ENCODE measurements at regions not wholly inside any gene's neighbourhood (a gene's known extent, or its start where the extent isn't known, plus 50 kb on each side); places are given as distances from the start of the nearest gene placed in this dataset.
"Not testable (repeated sequence)": the region's sequence is repeated elsewhere in the genome, so short reads cannot be mapped to it uniquely, and the experiment has no call there.

DNA sequence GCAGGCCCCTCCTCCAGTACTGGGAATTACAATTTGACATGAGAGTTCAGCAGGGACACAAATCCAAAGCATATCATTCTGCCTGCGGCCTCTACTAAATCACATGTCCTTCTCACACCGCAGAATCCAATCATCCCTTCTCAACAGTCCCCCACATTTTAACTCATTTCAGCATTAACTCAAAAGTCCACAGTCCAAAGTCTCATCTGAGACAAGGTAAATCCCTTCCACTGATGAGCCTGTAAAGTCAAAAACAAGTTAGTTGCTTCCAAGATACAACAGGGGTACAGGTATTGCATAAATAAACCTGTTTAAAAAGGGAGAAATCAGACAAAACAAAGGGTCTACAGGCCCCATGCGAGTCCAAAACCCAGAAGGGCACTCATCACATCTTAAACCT is 64.0 kb downstream of the EBNA1BP2 start:
- DNase-seq = no peak

DNA sequence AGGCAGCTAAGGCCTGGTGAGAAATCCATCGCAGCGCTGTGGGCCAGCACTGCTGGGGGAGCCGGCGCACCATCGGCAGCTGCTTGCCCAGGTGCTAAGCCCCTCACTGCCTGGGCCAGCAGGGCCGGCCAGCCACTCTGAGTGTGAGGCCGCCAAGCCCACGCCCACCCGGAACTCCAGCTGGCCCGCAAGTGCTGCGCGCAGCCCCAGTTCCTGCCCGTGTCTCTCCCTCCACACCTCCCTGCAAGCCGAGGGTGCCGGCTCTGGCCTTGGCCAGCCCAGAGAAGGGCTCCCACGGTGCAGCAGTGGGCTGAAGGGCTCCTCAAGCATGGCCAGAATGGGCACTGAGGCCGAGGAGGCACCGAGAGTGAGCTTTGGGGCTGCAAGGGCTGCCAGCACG is 64.4 kb downstream of the EBNA1BP2 start:
- DNase-seq = no peak

DNA sequence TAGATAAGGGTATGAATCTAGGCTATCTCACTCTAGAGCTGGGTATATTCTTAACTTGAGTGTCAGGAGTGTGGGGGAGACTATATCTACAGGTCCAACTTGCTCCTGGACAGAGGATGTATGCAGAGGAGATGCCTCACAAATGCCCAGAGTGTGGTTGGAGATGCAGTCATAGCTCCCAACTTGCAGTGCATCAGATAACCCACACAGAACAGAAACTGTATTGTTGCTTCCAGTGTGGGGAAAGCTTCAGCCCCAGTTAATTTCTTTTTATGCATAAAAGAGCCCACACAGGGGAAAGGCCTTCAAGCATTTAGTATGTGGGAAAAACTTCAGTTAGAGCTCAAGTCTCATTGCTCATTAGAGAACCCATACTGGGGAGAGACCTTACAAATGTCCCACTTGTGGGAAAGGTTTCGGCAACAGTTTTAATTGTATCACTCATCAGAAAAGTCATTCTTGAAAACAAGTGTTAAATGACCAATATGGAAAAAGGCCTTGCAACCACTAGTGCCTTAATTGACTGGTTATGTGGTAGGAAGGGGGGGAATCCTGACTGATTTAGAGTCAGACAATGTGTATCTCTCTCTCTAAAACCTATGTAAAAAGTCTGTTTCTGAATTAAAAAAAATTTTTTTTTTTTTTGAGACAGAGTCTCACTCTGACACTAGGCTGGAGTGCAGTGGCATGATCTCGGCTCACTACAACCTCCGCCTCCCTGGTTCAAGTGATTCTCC is 67.9 kb downstream of the EBNA1BP2 start:
- no peak for DNase-seq

DNA sequence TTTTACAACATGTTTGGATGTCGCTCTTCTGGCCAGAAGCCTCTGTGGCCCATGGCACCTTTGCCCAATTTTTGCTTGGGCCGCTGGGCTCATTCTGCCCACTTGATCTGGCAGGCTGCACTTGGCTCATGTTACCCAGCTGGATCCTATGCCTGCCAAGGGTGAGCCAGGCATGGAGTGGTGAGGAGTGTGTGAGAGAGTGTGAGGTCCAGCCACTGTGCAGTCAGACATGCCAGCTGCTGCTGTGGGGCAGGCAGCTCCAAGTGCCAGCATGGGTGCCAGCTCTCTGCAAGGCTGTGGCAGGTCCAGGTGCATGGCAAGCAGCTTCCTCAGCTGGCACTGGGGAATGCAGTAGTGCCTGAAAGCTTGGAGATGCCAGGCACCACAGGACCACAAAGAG is 71.0 kb downstream of the EBNA1BP2 start:
- no peak for DNase-seq

DNA sequence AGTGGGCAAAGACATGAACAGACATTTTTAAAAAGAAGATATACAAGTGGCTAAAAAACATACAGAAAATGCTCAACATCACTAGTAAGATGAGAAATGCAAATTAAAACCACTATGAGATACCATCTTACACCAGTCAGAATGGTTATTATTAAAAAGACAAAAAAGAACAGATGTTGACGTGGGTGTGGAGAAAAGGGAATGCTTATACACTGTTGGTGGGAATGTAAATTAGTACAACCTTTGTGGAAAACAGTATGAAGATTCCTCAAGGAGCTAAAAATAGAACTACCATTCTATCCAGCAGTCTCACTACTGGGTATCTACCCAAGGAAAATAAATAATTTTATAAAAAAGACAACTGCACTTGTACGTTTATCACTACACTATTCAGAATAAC is 73.9 kb downstream of the EBNA1BP2 start:
- no peak for DNase-seq

DNA sequence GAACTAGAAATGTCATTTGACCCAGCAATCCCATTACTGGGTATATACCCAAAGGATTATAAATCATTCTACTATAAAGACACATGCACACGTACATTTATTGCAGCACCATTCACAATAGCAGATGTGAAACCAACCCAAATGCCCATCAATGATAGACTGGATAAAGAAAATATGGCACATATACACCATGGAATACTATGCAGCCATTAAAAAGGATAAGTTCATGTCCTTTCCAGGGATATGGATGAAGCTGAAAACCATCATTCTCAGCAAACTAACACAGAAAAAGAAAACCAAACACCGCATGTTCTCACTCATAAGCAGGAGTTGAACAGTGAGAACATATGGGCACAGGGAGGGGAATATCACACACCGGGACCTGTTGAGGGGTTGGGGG is 75.6 kb downstream of the EBNA1BP2 start:
- DNase-seq = not testable (repeated sequence)

DNA sequence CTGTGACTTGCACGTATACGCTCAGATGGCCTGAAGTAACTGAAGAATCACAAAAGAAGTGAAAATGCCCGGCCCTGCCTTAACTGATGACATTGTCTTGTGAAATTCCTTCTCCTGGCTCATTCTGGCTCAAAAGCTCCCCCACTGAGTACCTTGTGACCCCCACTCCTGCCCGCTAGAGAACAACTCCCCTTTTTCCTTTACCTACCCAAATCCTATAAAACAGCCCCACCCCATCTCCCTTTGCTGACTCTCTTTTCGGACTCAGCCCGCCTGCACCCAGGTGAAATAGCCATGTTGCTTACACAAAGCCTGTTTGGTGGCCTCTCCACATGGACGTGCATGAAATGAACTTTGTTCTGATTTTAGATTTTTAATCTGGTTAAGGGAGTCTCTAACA is 81.3 kb downstream of the EBNA1BP2 start:
- DNase-seq = not testable (repeated sequence)

DNA sequence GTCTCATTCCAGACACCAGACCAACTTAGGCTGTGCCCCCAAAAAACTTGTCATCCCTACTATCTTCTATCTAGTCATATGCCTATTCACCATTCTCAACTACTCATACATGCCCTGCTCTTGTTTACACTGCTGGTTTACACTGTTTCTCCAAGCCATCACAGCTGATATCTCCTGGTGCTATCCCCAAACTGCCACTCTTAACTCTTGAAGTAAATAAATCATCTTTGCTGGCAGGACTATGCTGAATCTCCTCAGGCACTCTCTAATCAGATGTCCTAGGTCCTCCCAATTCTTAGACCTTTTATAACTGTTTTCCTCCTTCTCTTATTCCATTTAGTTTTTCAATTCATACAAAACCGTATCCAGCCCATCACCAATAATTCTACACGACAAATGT is 81.9 kb downstream of the EBNA1BP2 start:
- not testable (repeated sequence) for DNase-seq

DNA sequence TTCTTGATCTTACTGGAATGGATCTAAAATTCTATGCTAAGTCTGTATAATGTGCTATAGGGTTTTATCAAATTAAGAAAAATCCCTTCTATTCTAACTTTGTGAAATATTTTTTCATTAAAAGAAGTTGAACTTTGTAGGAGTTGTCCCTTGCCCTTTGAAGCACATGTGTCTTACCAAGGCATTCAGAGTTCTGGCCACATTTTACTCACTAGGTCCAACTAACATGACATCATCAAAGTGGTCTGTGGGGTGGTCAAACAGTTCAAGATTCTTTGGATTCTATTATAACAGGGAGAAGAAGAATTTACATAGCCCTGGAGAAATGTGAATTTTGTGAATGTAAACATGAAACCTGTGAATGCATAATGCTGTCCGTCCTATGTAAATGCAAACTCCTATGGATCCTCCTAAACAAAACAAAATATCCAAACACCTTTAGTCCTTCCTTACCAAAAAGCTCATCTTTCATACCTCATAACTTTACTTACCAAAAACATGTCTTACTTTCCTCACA is 88.7 kb downstream of the EBNA1BP2 start:
- DNase-seq = no peak

DNA sequence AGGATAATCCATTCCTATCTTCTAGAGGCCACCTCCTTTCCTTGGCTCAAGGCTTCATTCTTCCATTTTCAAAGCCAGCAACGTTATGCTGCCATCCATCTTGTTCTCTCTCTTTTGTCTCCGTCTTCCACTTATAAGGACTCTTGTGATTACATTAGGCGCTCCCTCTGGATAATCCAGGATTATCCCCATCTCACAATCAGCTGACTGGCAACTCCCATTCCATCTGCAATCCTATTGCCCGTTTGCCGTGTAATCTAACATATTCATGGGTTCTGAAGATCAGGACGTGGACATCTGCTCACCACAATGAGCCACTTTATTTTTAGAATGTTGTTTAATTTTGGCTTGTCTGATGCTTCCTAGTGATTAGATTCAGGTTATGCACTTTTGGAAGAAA is 89.3 kb downstream of the EBNA1BP2 start:
- DNase-seq = no peak

DNA sequence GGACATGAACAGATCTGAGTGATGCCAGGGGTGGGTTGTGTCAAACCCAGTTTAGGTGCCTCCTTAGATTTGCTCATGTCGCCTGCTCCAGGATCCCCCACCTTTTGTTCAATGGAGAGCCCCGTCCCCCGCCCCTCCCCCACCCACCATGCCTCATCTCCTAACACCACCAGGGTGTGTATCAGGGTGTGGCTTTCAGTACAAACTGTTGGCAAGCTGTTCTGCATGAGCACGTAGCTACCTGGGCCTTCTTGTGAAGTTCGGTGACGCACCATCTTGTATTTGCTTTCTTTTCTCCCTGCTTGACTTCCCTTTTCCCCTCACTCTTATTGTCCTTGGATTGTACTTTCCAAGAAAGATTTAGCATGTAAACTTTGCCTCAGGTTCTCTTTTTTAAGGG is 94.8 kb downstream of the EBNA1BP2 start:
- no peak for DNase-seq

DNA sequence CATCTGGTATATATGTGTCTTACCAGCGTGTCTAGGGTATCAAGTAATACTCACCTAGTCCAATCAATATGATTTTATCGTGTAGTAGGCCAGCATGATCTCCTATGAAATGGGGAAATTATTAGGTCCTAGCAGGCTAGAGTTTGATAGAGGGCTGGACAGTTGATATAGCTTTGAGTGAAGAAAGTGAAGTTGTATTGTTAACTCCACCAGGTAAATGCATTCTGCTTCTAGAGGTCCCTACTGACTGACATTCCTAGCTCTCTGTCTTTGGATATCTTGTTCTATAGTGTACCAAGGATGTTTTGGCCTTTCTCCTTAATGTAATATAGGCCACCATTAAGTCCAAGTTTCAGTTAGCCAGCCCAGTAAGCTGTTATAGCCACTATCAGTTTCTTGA is 97.4 kb downstream of the EBNA1BP2 start:
- DNase-seq = no peak

DNA sequence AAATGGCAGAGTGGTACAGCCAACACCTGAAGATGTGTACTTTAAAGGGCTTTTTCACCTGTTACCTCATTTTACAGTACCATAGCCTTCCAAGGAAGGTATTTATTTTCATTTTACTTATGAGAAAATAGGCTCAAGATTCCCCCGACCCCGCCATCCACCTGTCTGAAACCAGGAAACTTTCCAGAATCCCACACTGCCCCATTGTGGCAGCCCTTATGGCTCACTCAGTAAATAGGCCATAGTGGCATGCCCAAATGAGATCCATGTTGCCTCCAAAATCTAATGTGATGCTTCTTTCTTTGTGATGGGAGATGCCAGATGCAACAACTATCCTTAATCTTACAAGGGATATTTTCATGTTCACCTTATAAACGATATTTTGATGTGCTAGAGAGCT is 97.8 kb downstream of the EBNA1BP2 start:
- no peak for DNase-seq

DNA sequence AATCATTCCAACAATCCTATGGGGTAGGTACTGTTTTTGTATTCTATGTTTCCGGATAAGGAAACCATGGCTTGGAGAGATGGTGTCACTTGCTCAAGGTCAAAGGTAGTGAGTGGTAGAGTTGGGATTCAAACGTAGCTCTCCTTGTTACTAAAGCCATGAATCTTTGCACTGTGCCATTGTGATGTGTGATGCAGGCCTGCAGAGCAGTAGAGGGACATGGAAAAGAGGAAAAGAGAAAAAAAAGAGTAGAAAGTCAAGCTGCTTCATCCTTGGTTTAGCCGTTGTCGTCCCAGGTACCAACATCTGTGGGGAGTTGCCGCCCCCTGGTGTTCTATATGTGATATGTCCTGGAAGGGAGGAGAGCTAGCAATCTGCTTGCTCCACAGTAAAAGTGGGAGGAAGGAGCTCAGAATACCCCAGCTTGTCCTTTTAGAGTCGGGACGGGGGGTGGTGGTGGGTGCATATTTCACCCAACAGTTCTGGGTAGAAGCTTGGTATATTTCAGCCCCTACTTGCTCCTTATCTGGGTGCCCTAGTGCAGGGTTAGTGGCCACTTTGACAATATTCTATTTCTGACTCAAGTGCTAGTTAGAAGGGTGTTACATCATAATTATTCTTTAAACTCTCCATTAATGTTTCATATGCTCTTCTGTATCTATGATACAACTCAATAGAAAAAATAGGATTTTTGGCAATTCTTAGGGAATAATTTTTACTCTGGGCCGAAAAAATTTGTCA is 98.4 kb downstream of the EBNA1BP2 start:
- DNase-seq = peak; percentile 66

DNA sequence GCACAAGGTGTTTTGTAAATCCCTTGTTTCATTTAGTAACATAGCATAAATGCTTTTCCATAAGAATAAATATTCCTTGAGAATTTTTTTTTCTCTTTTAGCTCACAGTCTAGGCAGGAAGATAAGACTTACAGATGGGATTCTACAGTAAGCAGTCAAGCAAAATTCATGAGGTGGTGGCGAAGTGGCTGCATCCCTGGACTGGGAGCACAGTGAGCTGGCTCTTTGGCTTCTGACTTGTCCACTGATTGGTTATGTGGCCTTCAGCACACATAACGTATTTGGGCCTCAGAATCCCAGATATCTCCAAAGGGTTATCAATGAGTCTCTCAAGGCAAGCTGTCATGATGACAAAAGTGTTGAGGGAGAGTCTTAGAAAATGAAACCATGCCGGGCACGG is 99.8 kb downstream of the EBNA1BP2 start:
- DNase-seq = no peak

DNA sequence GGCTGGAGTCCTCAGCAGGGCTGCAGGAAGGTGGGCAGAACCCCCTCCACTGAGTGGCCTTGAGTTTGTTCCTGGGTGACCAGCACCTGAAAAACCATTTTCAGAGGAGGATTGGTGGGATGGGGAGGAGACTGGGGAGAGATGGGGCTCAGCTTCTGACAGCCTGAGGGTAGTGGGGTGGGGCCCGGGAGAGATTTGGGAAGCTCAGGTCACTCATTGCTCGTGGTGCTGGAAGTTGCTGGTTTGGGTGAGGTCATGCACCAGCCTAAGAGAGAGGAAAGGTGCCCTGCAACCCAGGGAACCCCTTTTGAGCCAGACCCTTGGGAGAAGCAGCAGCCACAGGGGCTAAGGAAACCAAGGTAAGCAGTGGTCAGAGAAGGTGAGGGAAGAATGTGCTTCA is 100.8 kb downstream of the EBNA1BP2 start:
- no peak for DNase-seq

DNA sequence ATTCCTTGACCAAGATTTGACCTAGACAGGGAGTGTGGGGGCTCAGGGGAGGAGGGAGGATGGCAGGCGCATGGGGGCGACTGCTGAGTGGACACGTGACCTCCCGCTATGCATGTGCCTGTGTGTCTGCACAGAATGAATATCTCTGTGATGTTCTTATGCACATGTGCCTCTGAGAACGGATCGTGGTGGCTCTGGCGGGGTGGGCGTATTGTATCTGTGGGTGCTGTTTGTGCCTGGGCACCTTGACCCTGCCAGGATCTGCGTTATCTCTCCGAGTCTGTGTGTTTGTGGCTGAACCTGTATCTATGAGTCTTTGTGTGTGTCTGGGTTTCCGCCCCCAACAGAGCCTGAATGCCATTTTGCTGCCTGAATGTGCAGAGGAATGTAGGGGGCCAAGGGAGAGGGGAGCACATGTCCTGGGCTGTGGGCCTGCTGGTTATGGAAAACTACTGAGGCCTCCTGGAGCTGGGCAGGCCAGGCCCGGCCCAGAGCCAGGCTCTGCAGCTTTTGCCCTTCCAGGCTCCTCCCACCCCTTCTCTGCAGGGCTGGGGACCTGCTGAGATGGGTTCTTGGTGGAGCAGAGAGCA is 102.5 kb downstream of the EBNA1BP2 start:
- DNase-seq = no peak

DNA sequence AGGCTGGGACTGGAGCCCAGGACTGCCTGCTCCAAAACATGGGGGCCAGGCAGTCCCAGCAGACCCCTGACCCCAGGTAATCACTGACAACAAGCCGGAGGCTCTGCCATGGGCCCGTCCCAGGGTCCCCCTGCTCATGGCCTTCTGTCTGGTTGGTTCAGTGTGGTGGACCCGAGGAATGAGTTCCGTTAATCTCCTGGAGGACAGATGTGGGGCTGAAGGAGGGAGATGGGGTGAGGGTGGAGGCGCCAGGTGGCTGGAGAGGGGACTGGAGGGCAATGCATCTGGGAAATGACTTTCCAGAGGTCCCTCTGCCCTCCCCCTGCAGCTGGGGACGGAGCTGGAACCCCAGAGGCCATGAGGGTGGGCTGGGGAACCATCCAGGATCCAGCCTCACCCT is 103.2 kb downstream of the EBNA1BP2 start:
- DNase-seq = no peak

DNA sequence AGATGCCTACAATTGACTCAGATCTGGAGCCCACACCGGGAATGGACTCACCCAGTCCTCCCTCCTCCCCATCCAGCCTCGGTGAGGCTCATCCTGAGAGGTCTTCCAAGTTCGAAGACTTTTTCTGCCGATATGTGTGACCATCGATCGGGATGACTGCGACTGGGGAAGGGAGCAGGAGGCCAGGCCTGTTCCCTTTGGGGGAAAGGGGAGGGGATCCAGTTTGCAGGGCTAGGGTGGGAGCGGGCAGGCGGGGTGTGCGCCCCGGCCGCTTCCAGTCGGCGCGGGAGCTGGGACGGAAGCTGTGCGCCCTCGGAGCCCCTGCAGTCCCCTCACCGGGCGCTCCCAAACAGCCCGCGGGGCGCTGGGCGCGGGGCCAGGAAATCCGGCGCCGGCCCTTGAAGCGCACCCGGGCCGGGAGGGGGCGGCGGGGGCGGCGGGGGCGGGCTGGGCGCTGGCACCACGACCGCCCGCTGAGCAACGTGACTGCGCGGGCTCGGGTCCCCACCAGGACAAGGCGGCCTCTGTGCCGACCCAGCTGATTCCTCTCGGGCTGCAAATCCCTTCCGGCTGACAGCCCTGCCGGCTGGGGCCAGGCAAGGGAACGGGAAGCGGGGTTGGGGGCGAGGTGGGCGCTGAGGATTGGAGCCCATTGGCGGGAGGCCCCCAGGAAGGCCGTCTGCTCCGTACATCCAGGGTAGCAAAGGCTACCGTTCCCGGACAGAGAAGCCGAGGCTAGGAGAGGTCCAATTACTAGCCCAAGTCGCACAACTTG is 103.9 kb downstream of the EBNA1BP2 start:
- DNase-seq = peak; percentile 9

DNA sequence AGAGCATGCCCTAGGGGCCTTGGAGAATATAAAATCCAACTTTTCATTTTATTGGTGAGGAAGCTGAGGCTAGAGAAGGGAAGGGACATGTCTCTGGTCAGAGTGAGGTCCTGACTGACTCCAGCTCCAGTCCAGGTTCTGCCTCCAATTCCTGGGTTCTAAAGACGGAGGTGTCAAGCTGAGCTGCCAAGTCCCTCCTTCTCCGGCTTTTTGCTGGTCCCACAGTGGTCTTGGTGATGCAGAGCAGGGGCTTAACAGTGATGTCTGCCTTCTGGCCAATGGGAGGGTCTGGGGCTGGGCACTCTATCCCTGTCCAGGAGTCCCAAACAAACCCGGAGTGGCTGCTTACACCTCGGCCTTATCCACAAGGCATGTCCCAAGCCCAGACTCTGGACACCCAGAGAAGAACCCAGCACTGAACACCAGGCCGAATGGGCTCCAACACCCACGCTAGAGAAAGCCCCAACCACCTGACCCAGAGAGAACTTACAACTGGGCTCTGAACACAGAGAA is 104.8 kb downstream of the EBNA1BP2 start:
- no peak for DNase-seq

DNA sequence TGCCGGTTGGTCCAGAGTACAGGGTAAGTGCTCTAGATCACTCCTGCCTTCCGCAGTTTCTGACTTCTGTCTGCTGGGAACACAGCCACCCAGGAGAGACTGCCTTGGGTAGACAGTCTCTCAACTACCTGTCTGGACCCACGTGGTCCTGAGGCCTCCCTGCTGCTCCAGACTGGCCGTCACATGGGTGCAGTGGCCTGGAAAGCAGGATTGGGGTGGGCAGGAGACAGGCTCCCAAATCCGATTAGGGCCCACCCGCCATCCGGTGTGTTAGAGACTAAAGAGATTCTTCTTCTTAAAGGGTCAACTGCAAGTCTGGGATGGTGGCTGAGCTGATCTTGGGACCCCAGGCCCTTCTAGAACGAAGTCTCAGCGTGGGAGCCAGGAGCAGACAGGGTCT is 105.5 kb downstream of the EBNA1BP2 start:
- no peak for DNase-seq

DNA sequence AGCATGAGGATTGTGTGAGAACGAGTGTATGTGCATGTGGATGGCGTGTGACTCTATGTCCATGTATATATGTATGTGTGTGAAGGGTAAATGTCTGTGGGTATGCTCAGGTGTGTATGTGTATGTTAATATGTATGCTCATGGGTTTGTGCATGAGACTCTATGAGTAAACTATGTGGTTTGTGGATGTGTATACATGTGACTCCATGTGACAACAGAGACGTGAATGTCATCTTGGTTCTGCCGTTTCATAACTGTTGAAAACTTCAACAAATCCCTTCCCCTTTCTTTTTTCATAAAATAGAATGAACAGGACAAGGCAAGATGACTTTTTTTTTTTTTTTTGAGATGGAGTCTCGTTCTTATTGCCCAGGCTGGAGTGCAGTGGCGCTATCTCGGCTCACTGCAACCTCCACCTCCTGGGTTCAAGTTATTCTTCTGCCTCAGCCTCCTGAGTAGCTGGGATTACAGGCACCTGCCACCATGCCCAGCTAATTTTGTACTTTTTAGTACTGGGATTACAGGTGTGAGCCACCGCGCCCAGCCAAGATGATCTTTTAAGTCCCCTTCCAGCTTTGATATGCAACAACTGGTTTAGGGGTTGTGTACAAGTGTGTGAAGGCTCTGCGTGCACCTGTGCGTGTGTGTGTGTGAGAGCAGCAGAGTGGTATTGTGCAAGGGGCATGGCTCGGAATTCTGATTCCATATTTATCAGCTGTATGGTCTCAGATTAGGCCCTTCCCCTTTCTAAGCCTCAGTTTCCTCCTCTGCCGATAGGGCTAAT is 106.3 kb downstream of the EBNA1BP2 start:
- no peak for DNase-seq
